ENCODE measurements at regions not wholly inside any gene's neighbourhood (a gene's known extent, or its start where the extent isn't known, plus 50 kb on each side); places are given as distances from the start of the nearest gene placed in this dataset.
A peak's percentile ranks its signal among the peaks of the same experiment; 100 is the strongest.

DNA sequence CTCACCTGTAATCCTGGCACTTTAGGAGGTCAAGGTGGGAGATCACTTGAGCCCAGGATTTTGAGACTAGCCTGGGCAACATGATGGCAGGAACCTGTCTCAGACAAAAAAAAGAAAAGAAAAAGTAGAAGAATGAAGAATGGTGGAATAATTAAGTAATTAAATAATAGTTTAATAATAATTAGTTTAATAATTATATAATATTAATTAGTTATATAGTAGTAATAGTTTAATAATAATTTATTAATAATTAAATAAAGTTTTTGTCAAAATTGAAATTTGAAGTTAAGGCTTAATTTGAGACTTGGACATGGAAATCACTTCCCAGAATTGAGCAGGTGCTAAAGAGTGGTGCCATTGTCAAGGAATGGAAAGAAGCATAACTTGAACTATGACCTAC, 52.2 kb upstream of the ABCA12 start:
- H3K27ac ChIP-seq = no peak overlapping the region
- H3K9me3 ChIP-seq = no peaks in the 10 kb centered on the region
- intact Hi-C loops (cut with DNase I) = no loop called here
- H3K4me3 ChIP-seq = no peak overlapping the region
- H3K27me3 ChIP-seq = no peaks in the 10 kb centered on the region
- H3K36me3 ChIP-seq = no peaks in the 10 kb centered on the region
- no peak for DNase-seq (ENCODE audit: extremely low spot score in 2 of 2)
- no peaks in the 10 kb centered on the region for H3K4me1 ChIP-seq
- TF ChIP-seq POLR2A (IDR thresholded peaks at IDR 0.05) (no peak), POLR2AphosphoS5 (IDR thresholded peaks at IDR 0.05; ENCODE audit: insufficient read depth in 1 of 2, low read depth in 1 of 2) (no peak)
- TF ChIP-seq, protein P1, sequence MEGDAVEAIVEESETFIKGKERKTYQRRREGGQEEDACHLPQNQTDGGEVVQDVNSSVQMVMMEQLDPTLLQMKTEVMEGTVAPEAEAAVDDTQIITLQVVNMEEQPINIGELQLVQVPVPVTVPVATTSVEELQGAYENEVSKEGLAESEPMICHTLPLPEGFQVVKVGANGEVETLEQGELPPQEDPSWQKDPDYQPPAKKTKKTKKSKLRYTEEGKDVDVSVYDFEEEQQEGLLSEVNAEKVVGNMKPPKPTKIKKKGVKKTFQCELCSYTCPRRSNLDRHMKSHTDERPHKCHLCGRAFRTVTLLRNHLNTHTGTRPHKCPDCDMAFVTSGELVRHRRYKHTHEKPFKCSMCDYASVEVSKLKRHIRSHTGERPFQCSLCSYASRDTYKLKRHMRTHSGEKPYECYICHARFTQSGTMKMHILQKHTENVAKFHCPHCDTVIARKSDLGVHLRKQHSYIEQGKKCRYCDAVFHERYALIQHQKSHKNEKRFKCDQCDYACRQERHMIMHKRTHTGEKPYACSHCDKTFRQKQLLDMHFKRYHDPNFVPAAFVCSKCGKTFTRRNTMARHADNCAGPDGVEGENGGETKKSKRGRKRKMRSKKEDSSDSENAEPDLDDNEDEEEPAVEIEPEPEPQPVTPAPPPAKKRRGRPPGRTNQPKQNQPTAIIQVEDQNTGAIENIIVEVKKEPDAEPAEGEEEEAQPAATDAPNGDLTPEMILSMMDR (IDR thresholded peaks at IDR 0.05) = no peak

- Histone ChIP-seq H3K4me3 (no peak overlapping the region), H3K36me3 (no peaks in the 10 kb centered on the region), H3K9me3 (no peaks in the 10 kb centered on the region), H3K27ac (no peak overlapping the region), H3K27me3 (no peaks in the 10 kb centered on the region), H3K4me1 (no peaks in the 10 kb centered on the region)
- DNase-seq (ENCODE audit: extremely low spot score in 2 of 2) = no peak
- intact Hi-C loops (cut with DNase I) = no loop called here
- TF ChIP-seq, protein P1 (IDR thresholded peaks at IDR 0.05) = no peak
- peak in 1 of 2 donors; percentile 64 for TF ChIP-seq POLR2AphosphoS5 (IDR thresholded peaks at IDR 0.05; ENCODE audit: insufficient read depth in 1 of 2, low read depth in 1 of 2)
- no peak for TF ChIP-seq POLR2A (IDR thresholded peaks at IDR 0.05)
These were observed 51.0 kb upstream of the ABCA12 start for GRCh38 chr2:215189393-215189792.

Data from vagina (tissue), 2 donors.